OCI-LY3 (cell line): ENCODE measurements at regions not wholly inside any gene's neighbourhood (a gene's known extent, or its start where the extent isn't known, plus 50 kb on each side); places are given as distances from the start of the nearest gene placed in this dataset.

Source experiments
- H2AFZ ChIP-seq: fragments of 200-600, 300-600 bp; shearing (Covaris generic); 2 replicates; pipeline ENCODE4 v1.6.0; 2014; ENCODE audit warnings: antibody characterized with exemption, low read depth, low read length
- H3K27ac ChIP-seq: fragments of 200-600, 300-600 bp; sonication (generic); 2 replicates; pipeline ENCODE4 v1.5.1; 2014; ENCODE audit warnings: mild to moderate bottlenecking, low read length, moderate library complexity, mixed read lengths
- H3K27me3 ChIP-seq: fragments of 200-600, 300-600 bp; sonication (generic); 2 replicates; pipeline ENCODE4 v1.6.1; 2014; ENCODE audit warnings: low read depth, low read length, mixed read lengths
- H3K36me3 ChIP-seq: fragments of 200-600, 300-600 bp; sonication (generic); replicated peaks from 2 replicates; pipeline ENCODE3; 2014; ENCODE audit warnings: low read depth, low read length, mixed read lengths
- H3K4me1 ChIP-seq: fragments of 300-600, 200-600 bp; sonication (generic); 2 replicates; pipeline ENCODE4 v1.6.1; 2014; ENCODE audit warnings: low read length, mixed read lengths
- H3K4me2 ChIP-seq: fragments of 200-600, 300-600 bp; sonication (generic); 2 replicates; pipeline ENCODE4 v1.6.1; 2014; ENCODE audit warnings: low read length, mixed read lengths
- H3K4me3 ChIP-seq: fragments of 300-600, 200-600 bp; sonication (generic); 2 replicates; pipeline ENCODE4 v1.5.1; 2014; ENCODE audit warnings: antibody characterized with exemption, mild to moderate bottlenecking, low read length, moderate library complexity
- H3K79me2 ChIP-seq: fragments of 300-600, 200-600 bp; shearing (Covaris generic); 2 replicates; pipeline ENCODE4 v1.6.1; 2014; ENCODE audit warnings: mild to moderate bottlenecking, low read length, mixed read lengths
- H3K9ac ChIP-seq: fragments of 300-600, 200-600 bp; shearing (Covaris generic); 2 replicates; pipeline ENCODE4 v1.6.0; 2014; ENCODE audit warnings: mild to moderate bottlenecking, low read length, moderate library complexity
- H3K9me3 ChIP-seq: fragments of 200-600, 300-600 bp; shearing (Covaris generic); 2 replicates; pipeline ENCODE4 v1.6.1; 2014; ENCODE audit warnings: low read length, mixed read lengths; ENCODE audit not compliant: insufficient read depth
- H4K20me1 ChIP-seq: fragments of 200-600, 300-600 bp; sonication (generic); 2 replicates; pipeline ENCODE4 v1.6.1; 2016; ENCODE audit warnings: low read length, mixed read lengths; ENCODE audit not compliant: insufficient read depth
- EZH2phosphoT487 ChIP-seq: fragments of 200-600 bp; shearing (Covaris generic); IDR thresholded peaks from 2 replicates; pipeline ENCODE4 v1.6.1; 2018; ENCODE audit warnings: antibody characterized with exemption, mixed run types, low read depth
- TF ChIP-seq, protein P1 (sequence below): fragments of 200-600, 300-600 bp; sonication (generic); IDR thresholded peaks from 2 replicates; pipeline ENCODE4 v1.5.1; 2014; ENCODE audit warnings: antibody characterized with exemption, low read length, low read depth

DNA sequence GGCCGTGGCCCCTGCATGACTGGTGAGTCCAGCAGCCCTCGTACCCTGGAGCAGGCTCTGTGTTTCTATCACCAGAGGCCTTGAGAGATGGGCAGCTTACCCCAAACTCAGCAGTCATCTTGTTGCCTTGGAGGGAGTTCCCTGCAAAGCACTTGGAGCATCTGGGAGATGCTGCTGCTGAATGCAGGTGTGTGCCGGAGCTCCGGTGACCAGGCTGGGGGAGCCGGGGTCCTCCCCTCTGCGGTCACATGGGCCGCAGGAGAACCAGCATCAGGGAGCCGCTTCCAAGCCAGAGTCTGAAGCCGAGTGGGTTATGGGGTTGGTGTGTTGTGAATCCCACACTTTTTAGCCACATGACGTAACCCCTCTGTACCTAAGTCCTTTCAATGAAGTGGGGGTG, 82.8 kb downstream of the TEX29 start:
- no peaks in the 10 kb centered on the region for H4K20me1 ChIP-seq
- no peak overlapping the region for H3K27ac ChIP-seq
- H3K79me2 ChIP-seq = no peaks in the 10 kb centered on the region
- no peak for TF ChIP-seq EZH2phosphoT487
- no peak overlapping the region for H2AFZ ChIP-seq
- no peaks in the 10 kb centered on the region for H3K36me3 ChIP-seq
- H3K9ac ChIP-seq = no peak overlapping the region
- no peak overlapping the region for H3K4me3 ChIP-seq
- no peak overlapping the region for H3K4me2 ChIP-seq
- no peaks in the 10 kb centered on the region for H3K9me3 ChIP-seq
- H3K27me3 ChIP-seq = peaks cover 15% of the 10 kb centered on the region
- no peaks in the 10 kb centered on the region for H3K4me1 ChIP-seq

DNA sequence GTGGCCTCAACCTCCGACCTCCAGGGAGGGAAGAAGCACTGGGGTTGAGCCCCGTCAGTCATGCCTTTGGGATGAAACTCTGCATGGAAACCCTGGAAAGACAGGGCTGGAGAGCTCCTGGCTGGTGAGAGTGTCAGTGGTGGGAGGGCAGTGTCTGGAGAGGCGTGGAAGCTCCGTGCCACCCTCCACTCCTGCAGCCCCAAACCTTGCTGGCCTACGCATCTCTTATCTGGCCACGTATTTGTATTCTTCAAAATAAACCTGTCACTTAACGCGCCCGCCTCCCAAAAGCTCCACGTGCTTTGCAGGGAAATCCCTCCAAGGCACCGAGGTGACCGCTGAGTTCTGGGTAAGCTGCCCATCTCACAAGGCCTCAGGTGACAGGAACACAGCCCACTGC, 84.3 kb downstream of the TEX29 start:
- no peak overlapping the region for H3K4me2 ChIP-seq
- H3K9me3 ChIP-seq = no peaks in the 10 kb centered on the region
- no peak overlapping the region for H3K27ac ChIP-seq
- H3K4me3 ChIP-seq = no peak overlapping the region
- H2AFZ ChIP-seq = no peak overlapping the region
- no peaks in the 10 kb centered on the region for H3K79me2 ChIP-seq
- H3K9ac ChIP-seq = no peak overlapping the region
- no peaks in the 10 kb centered on the region for H3K4me1 ChIP-seq
- peaks cover 26% of the 10 kb centered on the region for H3K27me3 ChIP-seq
- TF ChIP-seq, protein P1, sequence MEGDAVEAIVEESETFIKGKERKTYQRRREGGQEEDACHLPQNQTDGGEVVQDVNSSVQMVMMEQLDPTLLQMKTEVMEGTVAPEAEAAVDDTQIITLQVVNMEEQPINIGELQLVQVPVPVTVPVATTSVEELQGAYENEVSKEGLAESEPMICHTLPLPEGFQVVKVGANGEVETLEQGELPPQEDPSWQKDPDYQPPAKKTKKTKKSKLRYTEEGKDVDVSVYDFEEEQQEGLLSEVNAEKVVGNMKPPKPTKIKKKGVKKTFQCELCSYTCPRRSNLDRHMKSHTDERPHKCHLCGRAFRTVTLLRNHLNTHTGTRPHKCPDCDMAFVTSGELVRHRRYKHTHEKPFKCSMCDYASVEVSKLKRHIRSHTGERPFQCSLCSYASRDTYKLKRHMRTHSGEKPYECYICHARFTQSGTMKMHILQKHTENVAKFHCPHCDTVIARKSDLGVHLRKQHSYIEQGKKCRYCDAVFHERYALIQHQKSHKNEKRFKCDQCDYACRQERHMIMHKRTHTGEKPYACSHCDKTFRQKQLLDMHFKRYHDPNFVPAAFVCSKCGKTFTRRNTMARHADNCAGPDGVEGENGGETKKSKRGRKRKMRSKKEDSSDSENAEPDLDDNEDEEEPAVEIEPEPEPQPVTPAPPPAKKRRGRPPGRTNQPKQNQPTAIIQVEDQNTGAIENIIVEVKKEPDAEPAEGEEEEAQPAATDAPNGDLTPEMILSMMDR = no peak
- no peak for TF ChIP-seq EZH2phosphoT487
- H3K36me3 ChIP-seq = no peaks in the 10 kb centered on the region
- no peaks in the 10 kb centered on the region for H4K20me1 ChIP-seq

DNA sequence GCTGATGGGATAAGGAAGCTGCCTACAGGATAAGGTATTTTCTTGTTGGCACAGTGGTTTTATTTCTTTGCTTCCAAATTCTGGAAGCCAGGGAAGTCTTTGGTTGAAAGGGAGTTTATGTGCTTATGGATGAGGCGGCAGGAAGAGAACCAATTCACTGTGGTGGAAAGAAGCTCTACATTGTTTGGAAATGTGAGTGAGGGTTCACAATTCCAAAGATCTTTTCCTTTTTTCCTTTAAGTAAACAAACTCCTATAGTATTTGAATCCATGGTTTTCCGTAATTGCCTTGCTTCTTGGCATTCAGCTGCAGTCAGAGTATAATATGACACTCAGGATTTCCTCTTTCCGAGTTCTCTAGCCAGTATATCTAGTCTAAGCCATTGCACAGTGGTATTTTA, 86.2 kb downstream of the TEX29 start:
- no peak overlapping the region for H3K4me2 ChIP-seq
- H3K9me3 ChIP-seq = no peaks in the 10 kb centered on the region
- H3K4me1 ChIP-seq = no peaks in the 10 kb centered on the region
- peaks cover 27% of the 10 kb centered on the region for H3K27me3 ChIP-seq
- no peak overlapping the region for H3K27ac ChIP-seq
- no peak overlapping the region for H3K9ac ChIP-seq
- no peaks in the 10 kb centered on the region for H4K20me1 ChIP-seq
- no peak overlapping the region for H2AFZ ChIP-seq
- H3K4me3 ChIP-seq = no peak overlapping the region
- H3K79me2 ChIP-seq = no peaks in the 10 kb centered on the region
- H3K36me3 ChIP-seq = no peaks in the 10 kb centered on the region
- TF ChIP-seq EZH2phosphoT487 = no peak
- TF ChIP-seq, protein P1 = no peak

DNA sequence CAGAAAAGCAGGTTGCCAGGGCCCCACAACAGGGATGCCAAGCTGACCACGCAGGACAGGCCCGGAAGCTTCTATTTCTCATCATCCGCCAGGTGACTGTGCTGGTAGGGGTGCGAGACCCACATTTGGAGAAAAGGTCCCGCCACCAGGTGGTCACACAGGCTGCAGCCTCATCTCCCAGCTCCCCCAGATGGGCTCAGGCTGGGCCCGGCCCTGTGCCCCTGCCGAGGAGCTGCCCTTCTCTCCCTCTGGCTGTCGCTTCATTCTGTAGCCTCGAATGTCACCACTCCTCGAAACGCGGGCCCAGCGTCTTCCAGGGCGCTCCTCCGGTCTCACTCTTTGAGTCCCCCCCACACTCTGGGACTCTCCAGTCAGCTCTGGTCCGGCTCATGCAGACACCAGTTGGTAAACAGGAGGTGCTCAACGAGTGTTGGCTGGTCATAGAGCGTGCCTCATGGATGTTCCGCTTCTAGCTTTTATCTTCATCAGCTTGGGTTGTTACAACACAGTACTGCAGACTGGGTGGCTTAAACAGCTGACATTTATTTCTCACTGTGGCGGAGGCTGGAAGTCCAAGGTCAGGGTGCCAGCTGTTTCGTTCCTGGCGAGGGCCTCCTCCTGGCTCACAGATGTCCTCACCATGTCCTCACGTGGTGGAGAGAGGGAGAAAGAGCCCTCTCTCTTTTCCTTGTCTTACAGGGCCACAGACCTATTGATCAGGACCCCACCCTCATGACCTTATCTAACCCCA, 87.1 kb downstream of the TEX29 start:
- no peak overlapping the region for H3K4me3 ChIP-seq
- TF ChIP-seq EZH2phosphoT487 = no peak
- TF ChIP-seq, protein P1 = no peak

More for the DNA sequence above, 87.1 kb downstream of the TEX29 start:
- Histone ChIP-seq H3K9ac (no peak overlapping the region), H3K27ac (no peak overlapping the region), H3K79me2 (no peaks in the 10 kb centered on the region), H3K9me3 (no peaks in the 10 kb centered on the region), H3K27me3 (peaks cover 27% of the 10 kb centered on the region), H3K4me2 (no peak overlapping the region), H3K36me3 (no peaks in the 10 kb centered on the region), H2AFZ (no peak overlapping the region), H3K4me1 (no peaks in the 10 kb centered on the region), H4K20me1 (no peaks in the 10 kb centered on the region)
